Sigmoid colon (tissue), 6 donors: ENCODE measurements at regions not wholly inside any gene's neighbourhood (a gene's known extent, or its start where the extent isn't known, plus 50 kb on each side); places are given as distances from the start of the nearest gene placed in this dataset.

Experiments used
- DNase-seq: peaks from one replicate; pipeline ENCODE4 v3.0.0-alpha.2; 2019
- H3K27ac ChIP-seq, 4 donors: fragments of 200-600 bp; sonication (generic); one replicate each; pipeline ENCODE4 v1.5.1; 2016 to 2019; ENCODE audit warnings: mild to moderate bottlenecking in 1 of 4
- H3K27me3 ChIP-seq, 3 donors: fragments of 200-600 bp; sonication (generic); one replicate each; pipeline ENCODE4 v1.5.1; 2019; ENCODE audit warnings: mild to moderate bottlenecking in 1 of 3
- H3K36me3 ChIP-seq, 4 donors: fragments of 200-600 bp; sonication (generic); one replicate each; pipeline ENCODE4 v1.5.1; 2016 to 2019
- H3K4me1 ChIP-seq, 4 donors: fragments of 200-600 bp; sonication (generic); one replicate each; pipeline ENCODE4 v1.5.1; 2017 to 2019
- H3K4me3 ChIP-seq, 4 donors: fragments of 200-600 bp; sonication (generic); one replicate each; pipeline ENCODE4 v1.5.1; 2017 to 2019; ENCODE audit warnings: mild to moderate bottlenecking in 2 of 4, moderate library complexity in 1 of 4
- H3K9me3 ChIP-seq, 4 donors: fragments of 200-600 bp in 3 of 4; sonication (generic) in 3 of 4; one replicate each; pipeline versions ENCODE4 v1.5.1 to v1.6.1; 2013 to 2019
- CTCF ChIP-seq, 4 experiments: fragments of 450-650 bp in 3 of 4; fragments of 200-600 bp in 1 of 4; IDR thresholded peaks; one replicate each; pipeline ENCODE4 v1.5.1; 2016 to 2019; ENCODE audit warnings: antibody characterized with exemption in 4 of 4, mild to moderate bottlenecking in 3 of 4, moderate library complexity in 2 of 4
- EP300 ChIP-seq, 4 donors: sonication (generic); formaldehyde crosslinking; IDR thresholded peaks; one replicate each; pipeline ENCODE4 v1.6.1; 2017; ENCODE audit warnings: antibody characterized with exemption in 4 of 4
- POLR2A ChIP-seq, 2 donors: fragments of 450-650 bp; IDR thresholded peaks; one replicate each; pipeline ENCODE4 v1.6.1; 2016; ENCODE audit warnings: antibody characterized with exemption in 2 of 2, mild to moderate bottlenecking in 2 of 2, moderate library complexity in 2 of 2
- POLR2AphosphoS5 ChIP-seq, 4 donors: sonication (generic); formaldehyde crosslinking; IDR thresholded peaks; one replicate each; pipeline ENCODE4 v1.6.1; 2017; ENCODE audit warnings: antibody characterized with exemption in 4 of 4
- WGBS, 2 donors: extraction: QIAGEN DNeasy Blood & Tissue Kit; methylation state at CpG; one replicate each; pipeline ENCODE4 v1.1.7; 2013; 5-methylcytosine and 5-hydroxymethylcytosine counted together
- intact Hi-C: fragments of 100-400 bp; cut with DNase I; formaldehyde crosslinking; loops from one replicate; pipeline ENCODE4 v1.15.1; 2023
- donor health status: healthy with polysubstance abuse.
- donor health status: healthy.

DNA sequence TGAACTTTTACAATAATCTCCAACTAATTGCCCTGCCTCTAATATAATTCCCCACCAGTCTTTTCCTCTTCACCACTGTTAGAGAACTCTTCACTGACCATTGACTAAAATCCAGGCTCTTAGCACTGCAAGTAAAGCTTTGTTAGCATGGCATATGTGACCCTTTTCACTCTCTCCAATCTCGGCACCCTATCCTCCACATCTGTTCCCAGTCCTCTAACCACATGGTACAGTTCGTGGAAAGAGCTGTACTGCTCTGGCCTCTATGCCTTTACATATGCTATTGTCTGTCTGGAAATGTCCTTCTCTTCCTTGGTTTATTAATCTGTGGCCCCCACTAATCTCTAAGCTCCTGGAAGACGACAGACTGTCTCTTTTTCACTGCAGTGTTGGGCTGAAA lies 63.0 kb upstream of the EIF2S2 start:
- TF ChIP-seq EP300 (IDR thresholded peaks at IDR 0.05), result no peak
- no peak for TF ChIP-seq POLR2A (IDR thresholded peaks at IDR 0.05)
- TF ChIP-seq CTCF (IDR thresholded peaks at IDR 0.05), result no peak
- TF ChIP-seq POLR2AphosphoS5 (IDR thresholded peaks at IDR 0.05), result no peak
- Histone ChIP-seq H3K36me3 (no peaks in the 10 kb centered on the region), H3K9me3 (no peaks in the 10 kb centered on the region), H3K27me3 (no peaks in the 10 kb centered on the region), H3K27ac (no peak overlapping the region), H3K4me1 (no peaks in the 10 kb centered on the region), H3K4me3 (no peak overlapping the region)
- WGBS, 2 donors, result 80 to 81% methylated on average over 3 of the region's 3 CpGs
- intact Hi-C loops, result no loop called here
- DNase-seq, result no peak

GRCh38 chr20:34175879-34176278 lies 63.8 kb upstream of the EIF2S2 start:
- intact Hi-C loops, result no loop called here
- no peak for TF ChIP-seq POLR2AphosphoS5 (IDR thresholded peaks at IDR 0.05)
- TF ChIP-seq POLR2A (IDR thresholded peaks at IDR 0.05), result no peak
- no peak for TF ChIP-seq EP300 (IDR thresholded peaks at IDR 0.05)
- no peak for TF ChIP-seq CTCF (IDR thresholded peaks at IDR 0.05)
- WGBS, 2 donors, result 79 to 85% methylated on average over 6 of the region's 6 CpGs

GRCh38 chr20:34177052-34177451 lies 64.2 kb upstream of the ASIP start:
- H3K36me3 ChIP-seq, result no peaks in the 10 kb centered on the region
- DNase-seq, result no peak
- WGBS, 2 donors, result 82 to 93% methylated on average over 3 of the region's 3 CpGs
- H3K4me3 ChIP-seq, result no peak overlapping the region
- H3K27ac ChIP-seq, result no peak overlapping the region
- no peaks in the 10 kb centered on the region for H3K27me3 ChIP-seq
- intact Hi-C loops, result no loop called here
- TF ChIP-seq POLR2A (IDR thresholded peaks at IDR 0.05) (no peak), CTCF (IDR thresholded peaks at IDR 0.05) (no peak), POLR2AphosphoS5 (IDR thresholded peaks at IDR 0.05) (no peak), EP300 (IDR thresholded peaks at IDR 0.05) (no peak)
- no peaks in the 10 kb centered on the region for H3K4me1 ChIP-seq
- no peaks in the 10 kb centered on the region for H3K9me3 ChIP-seq

More at GRCh38 chr20:34175879-34176278, 63.8 kb upstream of the EIF2S2 start:
- Histone ChIP-seq H3K36me3 (no peaks in the 10 kb centered on the region), H3K4me1 (no peaks in the 10 kb centered on the region), H3K27ac (no peak overlapping the region), H3K4me3 (no peak overlapping the region), H3K9me3 (no peaks in the 10 kb centered on the region), H3K27me3 (no peaks in the 10 kb centered on the region)
- no peak for DNase-seq

DNA sequence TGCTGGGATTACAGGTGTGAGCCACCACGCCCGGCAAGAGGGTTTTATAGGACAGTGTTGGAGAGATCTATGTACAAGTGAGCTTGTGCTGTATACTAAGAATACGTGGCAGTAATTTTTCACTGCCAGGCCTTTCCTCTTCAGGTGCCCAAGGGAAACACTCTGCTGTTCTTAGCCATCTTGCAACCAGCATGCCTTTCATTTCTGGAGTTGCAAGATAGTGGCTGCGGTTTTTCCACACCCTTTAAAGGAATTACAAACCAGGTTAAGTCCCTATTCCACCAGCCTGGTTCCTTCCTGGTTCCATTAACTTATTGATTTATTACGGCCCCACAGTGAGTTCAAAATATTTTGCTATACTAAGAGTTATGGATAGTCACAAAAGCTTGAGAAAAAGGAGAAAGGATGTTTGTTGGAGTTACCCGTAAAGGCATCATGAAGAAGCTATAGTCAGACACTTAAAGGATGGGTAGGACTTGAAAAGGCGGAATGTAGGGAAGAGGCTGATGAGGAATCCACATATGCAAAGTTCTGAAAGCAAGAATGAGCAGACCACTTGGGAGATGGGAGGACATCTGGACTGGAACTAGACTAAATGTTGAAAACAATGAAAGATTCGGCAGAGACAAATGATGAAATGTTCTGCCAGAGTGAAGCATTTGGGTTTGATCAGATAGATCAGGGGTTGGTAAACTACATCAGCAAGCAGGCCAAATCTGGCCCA lies 61.4 kb upstream of the ASIP start:
- Histone ChIP-seq H3K4me1 (no peaks in the 10 kb centered on the region), H3K36me3 (no peaks in the 10 kb centered on the region), H3K27ac (no peak overlapping the region), H3K27me3 (no peaks in the 10 kb centered on the region), H3K4me3 (no peak overlapping the region), H3K9me3 (no peaks in the 10 kb centered on the region)
- 44 to 77% methylated on average over 8 of the region's 8 CpGs for WGBS, 2 donors
- TF ChIP-seq EP300 (IDR thresholded peaks at IDR 0.05), result no peak
- no peak for TF ChIP-seq POLR2A (IDR thresholded peaks at IDR 0.05)
- TF ChIP-seq CTCF (IDR thresholded peaks at IDR 0.05), result no peak
- no peak for TF ChIP-seq POLR2AphosphoS5 (IDR thresholded peaks at IDR 0.05)
- intact Hi-C loops, result no loop called here
- DNase-seq, result no peak
